ENCODE measurements at regions not wholly inside any gene's neighbourhood (a gene's known extent, or its start where the extent isn't known, plus 50 kb on each side); places are given as distances from the start of the nearest gene placed in this dataset.

DNA sequence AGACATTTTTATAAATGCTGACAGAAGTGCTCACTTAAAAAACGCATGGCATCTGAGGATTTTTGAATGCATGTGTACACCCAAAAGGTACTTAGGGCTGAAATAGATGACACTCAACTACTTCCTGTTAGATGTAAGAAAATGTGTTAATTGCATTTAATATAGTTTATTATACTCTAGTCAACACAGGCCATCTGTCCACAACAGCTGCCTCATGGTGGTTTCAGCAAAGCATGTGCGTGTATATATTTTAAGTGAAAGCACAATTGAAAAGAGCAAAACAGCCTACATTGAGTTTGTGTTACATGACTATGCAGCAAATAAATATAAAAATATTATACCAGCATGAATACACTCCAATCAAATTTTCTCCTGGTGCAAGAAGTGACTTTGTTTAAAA, 1233.0 kb upstream of the EYS start:
- no peak for DNase-seq (ENCODE audit: low spot score)

DNA sequence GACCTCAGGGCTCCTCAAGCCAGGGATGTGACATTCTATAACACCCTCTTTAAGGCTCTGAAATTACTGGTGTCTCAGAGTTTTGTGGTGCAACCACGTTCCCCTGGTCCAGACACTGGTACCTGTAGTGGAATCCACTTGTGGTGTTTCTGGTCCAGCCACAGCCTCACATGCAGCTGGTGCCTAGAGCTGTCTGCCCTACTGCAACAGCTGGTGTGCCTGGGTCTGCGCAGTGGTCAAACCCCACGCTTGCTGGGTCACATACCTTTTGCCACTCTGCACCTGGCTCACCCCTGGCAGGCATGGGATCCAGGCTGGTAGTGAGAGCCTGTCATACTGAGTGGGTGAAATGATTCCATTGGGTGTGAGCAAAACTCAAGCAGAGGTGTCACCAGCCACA, 1230.2 kb upstream of the EYS start:
- no peak for DNase-seq (ENCODE audit: low spot score)

DNA sequence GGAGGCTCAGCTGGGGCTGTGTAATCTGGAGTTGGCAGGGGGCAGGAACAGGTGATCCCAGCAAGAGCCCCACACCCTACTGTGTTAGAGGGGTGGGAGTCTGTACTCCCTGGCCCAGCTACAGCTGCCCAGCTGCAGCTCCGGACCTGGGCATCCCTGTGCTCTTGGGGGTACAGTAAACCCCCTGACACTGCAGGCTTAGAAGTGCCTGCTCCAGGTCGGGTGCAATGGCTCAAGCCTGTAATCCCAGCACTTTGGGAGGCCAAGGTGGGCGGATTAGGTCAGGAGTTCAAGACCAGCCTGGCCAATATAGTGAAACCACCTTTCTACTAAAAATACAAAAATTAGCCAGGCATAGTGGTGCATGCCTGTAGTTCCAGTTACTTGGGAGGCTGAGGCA, 1228.6 kb upstream of the EYS start:
- DNase-seq (ENCODE audit: low spot score) = no peak

DNA sequence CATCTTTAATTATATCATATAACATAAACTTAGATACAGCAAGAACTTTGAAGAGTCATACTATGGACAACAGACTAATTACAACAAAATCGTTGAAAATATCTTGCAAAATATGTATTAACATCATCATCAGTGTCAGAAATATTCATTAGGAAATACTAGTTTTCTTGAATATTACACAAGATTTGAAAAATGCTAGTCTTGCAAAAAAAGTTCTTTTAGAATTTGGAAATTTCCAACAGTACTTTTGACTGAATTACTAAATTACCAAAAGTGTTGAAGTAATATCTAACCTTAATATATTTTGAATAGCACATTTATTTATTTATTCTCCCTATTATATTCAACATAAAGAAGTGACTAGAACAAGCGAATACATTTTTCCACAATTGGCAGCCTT, 1224.8 kb upstream of the EYS start:
- DNase-seq (ENCODE audit: low spot score) = no peak

DNA sequence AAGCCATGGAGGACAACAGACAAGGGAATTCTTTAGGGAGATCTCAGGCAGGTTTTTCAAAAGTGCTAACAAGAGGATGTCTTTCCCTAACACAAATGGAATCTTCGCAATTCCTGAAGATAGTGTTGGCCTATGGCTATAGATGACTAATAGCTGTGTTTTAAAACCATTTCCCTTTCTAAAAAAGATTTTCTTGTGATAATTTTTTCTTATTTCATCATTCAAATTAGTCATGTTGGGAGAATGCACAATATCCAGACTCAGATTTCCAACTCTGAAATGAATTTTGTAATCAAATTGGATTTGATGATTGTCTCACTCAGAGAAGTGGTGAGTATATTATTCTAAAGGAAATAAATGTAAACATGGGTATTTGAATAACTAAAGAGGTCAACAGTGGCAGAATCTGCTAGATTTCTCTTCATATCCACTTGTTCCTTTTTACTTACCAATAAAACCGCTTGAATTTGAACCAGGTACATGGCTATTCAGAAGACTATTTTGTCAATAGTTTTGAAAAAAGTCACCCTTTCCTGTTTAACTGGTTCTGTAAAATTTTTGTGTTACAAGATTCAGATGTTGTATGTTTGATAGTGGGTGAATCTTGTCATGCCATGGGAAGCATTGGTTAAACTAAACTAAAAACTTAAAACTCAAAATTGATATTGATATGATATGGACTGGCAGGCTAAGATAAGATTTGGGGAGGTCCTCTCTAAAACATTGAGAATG, 1223.7 kb upstream of the EYS start:
- no peak for DNase-seq (ENCODE audit: low spot score)

DNA sequence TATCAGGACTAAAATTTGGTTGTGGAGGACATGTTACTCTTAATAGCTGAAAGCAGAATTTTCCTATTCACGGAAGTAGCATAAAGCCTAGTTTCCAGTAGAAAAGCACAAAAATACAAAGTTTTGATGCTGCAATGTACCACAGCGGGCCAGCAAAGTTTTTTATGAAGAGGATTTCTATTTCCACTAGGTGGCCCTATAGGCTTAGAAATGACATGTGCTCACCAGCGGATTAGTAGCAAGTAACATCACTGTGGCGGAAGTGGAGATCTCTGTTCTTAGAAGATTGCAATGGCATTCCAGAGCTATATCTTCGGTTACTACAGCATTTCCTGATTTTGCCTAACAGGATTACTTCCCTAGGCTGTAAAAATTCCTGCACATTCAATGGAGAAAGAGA, 1219.0 kb upstream of the EYS start:
- DNase-seq (ENCODE audit: low spot score) = no peak

DNA sequence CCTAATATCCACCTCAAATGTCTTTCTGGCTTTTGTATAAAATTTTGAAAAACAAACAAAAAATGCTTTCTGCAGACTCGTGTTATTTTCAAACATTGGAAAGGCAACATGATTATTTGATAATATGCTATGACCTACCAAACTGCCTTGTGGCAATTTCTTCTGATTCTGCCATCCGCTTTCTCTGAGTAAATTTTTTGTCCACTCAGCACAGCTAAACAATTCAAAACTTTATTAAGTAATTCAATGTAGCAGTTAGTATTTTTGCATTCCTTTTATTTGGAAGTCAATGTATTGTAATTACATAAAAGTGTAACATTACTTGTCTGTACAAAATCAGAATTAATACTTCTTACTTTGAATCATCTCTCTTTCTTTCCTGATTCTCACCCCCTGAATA, 1206.6 kb upstream of the EYS start:
- DNase-seq (ENCODE audit: low spot score) = no peak

DNA sequence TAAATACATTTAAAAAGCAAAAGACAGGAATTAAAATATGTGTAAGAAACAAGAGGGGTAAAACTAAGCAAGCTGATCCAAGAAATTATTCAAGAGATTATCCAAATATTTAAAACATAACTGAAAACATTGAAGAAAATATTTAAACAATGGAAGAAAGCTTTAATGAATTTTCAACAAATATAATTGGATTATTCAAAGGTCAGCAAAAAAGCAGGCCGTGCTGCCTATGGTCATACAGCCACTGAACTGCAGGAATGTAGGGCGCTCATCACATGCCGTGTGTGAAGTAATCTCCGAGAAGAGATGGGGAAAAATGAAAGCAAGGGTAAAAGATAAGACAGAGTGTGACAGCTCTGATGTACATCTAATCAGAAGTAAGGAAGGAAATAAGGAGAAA, 1195.4 kb upstream of the EYS start:
- DNase-seq (ENCODE audit: low spot score) = no peak

DNA sequence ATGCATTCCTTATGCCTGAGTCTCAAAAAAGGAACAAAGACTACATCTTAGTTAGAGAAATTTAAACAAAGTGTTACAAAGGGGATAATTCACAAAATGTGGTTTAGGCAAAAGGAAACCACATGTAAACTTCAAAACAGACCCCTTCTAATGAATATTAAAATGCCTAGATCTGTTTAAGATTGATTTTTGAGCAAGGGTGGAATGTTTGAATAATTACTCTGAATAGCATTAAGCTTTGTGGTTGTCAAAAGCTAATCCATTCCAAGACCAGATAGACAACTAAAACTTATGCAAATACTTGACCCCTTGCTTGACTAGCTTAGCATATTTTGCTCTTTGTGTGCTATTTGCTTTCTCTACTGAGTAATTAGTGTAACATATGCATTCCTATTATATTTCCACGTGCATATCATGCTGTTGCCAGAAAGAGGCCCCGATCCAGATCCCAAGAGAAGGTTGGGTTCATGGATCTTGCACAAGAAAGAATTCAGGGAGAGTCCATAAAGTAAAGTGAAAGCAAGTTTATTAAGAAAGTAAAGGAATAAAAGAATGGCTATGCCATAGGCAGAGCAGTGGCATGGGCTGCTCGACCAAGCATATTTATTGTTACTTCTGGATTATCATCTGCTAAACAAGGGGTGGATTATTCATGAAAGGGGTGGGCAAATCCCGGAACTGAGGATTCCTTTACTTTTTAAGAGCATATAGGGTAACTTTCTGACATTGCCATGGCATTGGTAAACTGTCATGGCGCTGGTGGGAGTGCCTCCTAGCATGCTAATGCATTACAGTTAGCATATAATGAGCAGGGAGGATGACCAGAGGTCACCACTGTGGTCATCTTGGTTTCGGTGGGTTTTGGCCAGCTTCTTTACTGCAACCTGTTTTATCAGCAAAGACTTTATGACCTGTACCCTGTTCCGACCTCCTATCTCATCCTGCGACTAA, 1193.4 kb upstream of the EYS start:
- DNase-seq (ENCODE audit: low spot score) = no peak

DNA sequence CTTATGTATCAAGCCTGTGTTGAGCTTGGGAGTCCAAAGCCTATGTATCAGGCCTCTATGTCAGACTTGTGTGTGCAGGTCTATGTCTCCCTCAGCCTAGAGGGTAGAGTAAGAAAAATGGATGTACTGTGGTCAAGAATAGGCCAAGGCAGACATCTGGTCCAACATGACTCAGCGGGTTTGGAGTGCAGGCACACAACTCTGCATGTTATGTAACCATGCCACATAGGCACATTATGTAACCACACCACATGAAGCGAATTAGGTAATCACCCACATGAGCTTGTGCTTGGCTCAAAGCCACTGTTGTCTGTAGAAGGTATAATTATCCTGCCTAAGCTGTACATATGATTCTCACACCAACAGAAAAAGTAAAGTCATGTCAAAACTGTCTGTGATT, 1190.5 kb upstream of the EYS start:
- DNase-seq (ENCODE audit: low spot score) = no peak

DNA sequence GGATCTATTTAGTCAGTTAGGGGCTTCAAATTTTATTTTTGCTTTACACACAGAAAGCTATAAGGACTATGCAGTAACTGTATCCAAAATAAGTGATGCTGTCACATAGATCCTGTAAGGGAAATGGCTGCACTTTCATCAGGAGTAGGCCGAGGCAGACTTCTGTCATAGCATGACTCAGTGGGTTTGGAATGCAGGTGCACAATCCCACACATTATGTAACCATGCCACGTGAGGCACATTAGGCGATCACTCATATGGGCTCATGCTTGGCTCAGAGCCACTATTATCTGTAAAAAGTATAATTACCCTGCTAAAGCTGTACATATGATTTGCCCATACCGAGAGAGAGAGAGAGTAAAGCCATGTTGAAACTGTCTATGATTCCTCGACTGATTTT, 1189.4 kb upstream of the EYS start:
- no peak for DNase-seq (ENCODE audit: low spot score)

DNA sequence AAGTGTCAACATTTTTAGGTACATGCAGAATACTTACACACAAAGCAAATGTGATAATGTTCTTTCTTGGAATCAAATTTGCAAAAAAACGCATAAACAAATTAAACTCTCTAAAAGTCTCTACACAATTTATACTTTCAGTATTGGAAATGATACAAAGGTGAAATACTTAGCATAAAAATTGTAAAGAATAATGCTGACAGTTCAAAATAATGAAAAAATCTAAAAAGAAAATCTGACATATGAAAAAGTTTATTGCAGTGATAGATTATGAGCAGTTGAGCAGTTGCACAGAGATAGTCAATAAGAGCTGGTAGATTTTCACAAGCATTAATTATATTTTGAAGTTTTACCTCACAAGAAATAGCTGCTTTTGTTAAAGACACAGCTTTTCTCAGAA, 1176.4 kb upstream of the EYS start:
- no peak for DNase-seq (ENCODE audit: low spot score)

DNA sequence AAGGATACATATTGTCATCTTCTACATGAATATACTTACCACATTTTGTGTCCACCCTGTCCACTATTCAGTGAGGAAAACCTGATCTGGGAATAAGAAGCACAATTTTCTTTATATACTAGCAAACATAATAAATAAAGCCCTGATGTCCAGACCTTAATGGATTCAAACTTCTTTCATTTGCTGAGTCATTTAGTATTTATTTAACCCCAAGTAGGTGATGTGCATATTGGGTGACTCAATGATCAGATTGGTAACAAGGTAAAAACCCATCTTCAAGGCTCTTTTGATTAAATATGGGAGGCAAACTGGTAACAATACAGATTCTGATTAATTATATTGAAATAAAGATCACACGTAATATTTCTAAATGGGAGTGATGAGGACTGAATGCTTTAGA, 1159.8 kb upstream of the EYS start:
- no peak for DNase-seq (ENCODE audit: low spot score)

DNA sequence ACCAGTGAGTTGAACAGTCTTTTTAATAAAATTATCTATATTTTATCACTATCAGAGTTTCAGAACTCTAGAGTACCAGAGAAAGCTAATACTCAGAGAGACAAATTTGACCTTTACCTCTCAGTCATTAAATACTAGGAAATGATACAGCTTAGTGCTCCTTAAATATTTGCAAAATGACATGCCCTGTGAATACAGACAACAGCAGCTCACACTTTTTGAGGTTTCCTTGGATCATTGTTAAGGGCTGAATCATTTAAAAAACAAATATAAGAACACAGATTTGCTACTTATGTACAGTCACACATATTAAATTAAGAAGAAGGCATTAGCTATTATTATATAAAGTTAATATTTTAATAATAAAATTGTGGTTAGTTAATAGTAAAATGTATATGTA, 1158.7 kb upstream of the EYS start:
- DNase-seq (ENCODE audit: low spot score) = no peak

DNA sequence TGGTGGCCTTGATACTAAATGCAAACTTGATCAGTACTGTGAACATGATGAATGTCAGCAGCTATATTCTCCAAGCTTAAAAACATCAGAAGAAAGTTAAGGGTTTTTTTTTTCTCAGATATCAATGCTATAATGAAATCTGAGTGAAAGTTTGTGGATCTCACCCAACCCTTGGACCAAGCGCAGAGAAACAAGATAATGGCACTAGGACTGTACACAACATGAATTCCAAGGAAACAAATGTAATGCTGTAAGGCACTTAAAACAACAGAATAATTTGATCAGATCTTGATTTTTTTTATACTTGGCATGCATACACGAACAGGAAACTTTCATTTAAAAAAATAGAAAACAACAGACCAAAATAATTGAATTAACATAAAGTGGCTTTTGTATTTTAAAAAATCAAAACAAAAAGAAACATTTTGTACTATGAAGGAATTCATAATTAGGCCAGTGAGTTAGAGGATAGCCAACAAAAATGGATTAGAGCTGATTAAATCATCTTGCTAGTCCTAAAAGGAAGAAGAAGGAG, 1154.0 kb upstream of the EYS start:
- DNase-seq (ENCODE audit: low spot score) = no peak

DNA sequence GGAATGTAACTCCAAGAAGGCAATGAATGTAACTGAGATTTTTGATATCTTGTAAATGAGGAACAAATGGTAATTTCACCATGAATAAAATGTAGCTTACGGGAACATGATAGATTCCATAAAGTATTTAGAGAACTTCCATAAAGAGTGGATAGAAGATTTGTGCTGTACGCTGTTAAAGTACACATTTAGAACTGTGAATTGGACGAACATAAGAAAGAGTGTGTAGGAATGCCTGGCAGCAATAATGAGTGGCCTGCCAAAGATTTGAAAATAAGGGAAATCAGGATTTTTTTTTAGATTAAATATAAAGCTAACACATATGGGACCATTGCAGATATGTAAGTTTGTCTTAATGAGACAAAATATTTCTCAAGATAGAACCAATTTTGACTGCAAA, 1153.3 kb upstream of the EYS start:
- no peak for DNase-seq (ENCODE audit: low spot score)

DNA sequence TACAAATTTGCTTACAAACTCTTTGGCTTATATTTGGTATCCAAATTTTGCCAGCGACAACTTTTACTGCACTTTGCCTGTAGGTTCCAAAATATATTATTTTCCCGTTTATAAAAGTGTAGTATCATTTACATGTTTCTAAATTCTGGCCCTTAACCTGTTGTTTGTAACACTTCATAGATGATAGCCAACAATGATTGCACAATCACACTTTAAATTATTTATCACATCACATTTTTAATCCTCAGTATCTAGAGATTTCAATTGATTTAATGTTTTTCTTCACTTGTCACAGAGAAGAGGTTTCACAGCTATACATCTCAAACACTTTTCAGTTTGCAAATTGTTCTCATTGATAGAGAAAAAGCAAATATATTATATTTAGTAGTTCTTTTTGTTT, 1151.2 kb upstream of the EYS start:
- no peak for DNase-seq (ENCODE audit: low spot score)

DNA sequence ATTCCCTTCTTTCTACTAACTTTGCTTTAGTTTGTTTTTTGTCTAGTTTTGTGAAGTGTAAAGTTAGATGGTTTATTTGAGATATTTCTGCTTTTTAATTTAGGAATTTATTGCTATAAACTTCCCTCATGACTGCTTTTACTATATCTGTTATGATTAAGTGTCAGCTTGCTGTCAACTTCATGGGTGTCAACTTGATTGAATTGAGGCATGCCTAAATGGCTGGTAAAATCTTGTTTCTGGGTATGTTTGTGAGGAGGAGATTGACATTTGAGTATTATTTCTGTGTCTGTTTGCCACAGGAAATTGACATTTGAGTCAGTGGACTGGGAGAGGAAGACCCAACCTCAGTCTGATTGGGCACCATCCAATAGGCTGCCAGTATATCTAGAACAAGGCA, 1147.0 kb upstream of the EYS start:
- DNase-seq (ENCODE audit: low spot score) = no peak

DNA sequence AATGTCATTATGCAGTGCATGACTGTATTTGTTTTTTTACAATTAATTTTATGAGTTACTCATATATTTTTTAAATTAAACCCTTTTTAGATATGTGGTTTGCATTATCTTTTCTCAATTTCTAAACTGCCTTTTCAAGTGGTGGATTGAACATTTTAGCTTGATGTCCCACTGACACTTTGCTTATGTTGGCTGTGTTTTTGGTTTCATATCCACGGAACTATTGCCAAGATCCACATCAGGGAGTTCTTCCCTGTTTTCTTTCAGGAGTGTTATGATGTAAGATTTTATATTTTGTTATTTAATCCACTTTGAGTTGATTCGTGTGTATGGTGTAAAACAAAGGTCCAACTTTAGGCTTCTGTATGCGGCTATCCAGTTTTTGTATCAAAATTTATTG, 1144.9 kb upstream of the EYS start:
- no peak for DNase-seq (ENCODE audit: low spot score)

DNA sequence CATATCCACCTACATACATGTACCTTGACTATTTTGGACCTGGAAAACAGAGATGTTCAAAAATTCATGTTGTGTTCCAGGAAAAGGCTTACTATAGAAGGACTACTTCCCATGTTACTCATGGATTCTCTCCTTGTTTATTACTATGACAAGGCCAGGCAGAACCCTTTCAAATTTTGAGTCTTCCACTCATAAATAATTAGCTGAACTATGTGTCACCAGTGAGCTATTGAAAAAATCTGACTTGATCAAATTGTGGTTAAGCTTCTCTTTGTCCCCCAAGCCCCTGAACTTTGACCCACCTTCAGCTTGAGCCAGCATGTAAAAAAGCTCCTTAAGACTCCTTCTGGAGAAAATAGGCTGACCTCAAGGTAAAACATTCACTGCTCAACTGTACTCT, 1142.8 kb upstream of the EYS start:
- no peak for DNase-seq (ENCODE audit: low spot score)

DNA sequence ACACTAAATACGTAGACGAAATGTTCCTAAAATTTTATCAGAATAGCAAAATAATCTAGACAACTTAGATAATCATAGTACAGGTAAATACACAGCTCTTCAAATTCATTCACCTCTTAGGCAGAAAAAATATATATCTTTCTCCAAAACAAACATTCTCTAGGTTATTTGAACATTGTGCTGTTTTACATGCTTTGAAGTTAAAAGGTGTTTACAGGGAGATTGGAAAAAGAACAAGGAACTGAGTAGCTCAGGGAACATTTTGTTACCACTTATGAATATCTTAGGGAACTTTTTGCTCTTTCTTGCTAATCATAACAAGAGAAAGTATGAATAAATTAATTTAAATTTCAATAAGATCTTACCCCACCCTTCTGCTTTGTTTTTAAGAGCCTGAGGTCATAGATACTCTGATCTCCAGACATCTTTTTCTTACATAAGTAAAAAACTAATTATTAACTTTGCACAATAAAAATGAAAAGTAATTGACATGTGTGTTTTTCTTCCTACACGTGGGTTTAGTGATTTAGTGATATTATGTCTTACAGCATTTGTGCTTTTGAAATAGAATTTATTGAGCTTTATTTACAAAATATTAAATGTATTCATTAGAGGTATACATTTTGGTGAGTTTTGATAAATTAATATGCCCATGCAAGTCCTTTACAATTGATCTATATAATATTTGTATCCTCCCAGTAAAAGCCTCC, 1141.4 kb upstream of the EYS start:
- DNase-seq (ENCODE audit: low spot score) = no peak

DNA sequence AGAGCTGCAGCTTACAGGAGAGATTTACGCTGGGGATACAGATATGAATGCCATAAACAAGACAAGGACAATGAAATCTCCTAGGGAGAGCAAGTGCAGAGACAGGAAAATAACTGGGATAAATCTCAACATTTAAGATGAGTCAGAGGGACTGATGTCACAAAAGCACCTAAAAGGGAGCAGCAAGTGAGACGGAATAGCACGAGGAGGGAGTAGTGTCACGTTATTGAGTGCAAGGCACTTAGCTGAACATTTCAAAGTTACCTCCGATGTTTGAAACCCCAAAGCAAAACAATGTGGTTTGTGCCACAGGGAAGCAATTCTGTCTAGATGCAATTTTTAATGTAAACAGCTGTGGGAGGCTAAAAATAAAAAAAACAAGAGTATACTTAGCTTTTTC, 1131.7 kb upstream of the EYS start:
- no peak for DNase-seq (ENCODE audit: low spot score)

DNA sequence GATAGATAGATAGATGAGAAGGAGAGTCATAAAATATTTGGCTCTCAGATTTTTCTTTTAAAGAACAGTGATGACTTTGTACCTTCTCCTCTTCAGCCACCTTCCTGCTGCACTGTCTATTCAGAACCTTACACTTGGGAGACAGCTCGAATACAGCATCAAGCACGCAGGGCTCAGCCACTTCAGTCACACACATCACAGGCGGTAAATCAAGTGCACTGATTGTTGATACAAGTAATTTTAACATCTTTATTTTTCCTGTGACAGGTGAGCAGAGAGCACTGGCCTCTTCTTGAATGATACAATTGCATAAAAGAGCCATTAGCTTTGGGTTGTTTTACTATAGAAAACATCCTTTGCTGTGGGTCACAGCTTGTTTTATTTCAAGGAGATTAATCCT, 1118.5 kb upstream of the EYS start:
- no peak for DNase-seq (ENCODE audit: low spot score)

Measured in kidney capillary endothelial cell (primary cell).